Stimulated activated CD8-positive, alpha-beta memory T cell treated with anti-CD3 and anti-CD28 coated beads, Interleukin-12 subunit alpha, Interleukin-12 subunit beta, amount 100 ng/mL, for 24 hours (primary cell): ENCODE measurements at regions not wholly inside any gene's neighbourhood (a gene's known extent, or its start where the extent isn't known, plus 50 kb on each side); places are given as distances from the start of the nearest gene placed in this dataset.
"Not testable (repeated sequence)": the region's sequence is repeated elsewhere in the genome, so short reads cannot be mapped to it uniquely, and the experiment has no call there.

Source experiments
- DNase-seq: peaks from one replicate; pipeline ENCODE4 v3.0.0-alpha.2; 2020; ENCODE audit errors: extremely low read depth

DNA sequence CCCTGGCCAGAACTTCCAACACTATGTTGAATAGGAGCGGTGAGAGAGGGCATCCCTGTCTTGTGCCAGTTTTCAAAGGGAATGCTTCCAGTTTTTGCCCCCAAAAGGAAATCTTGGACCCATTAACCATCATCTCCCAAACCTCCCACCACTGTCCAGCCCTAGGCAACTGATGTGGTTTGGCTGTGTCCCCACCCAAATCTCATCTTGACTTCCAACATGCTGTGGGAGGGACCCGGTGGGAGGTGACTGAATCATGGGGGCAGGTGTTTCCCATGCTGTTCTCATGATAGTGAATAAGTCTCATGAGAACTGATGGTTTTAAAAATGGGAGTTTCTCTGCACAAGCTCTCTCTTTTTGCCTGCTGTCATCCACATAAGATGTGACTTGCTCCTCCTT, 119.1 kb upstream of the RMDN2 start:
- DNase-seq = not testable (repeated sequence)

DNA sequence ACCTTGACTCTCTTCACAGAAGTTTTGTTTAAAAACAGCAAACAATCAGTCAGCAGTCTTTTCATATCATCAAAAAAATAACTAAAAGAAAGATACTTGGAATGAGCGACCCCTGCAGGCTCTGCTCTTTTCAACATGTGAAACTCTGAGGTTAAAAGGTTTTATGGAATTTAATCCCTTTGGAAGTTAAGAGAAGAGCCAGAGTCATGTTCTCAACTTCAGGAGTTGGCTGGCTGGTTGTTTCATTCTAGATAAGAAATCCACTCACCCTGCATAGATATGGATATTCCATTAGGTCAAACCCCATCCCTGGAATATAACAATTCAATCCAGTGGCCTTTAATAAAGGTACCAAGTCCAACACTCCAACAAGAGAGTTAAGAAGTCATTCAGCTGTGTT, 115.6 kb upstream of the RMDN2 start:
- DNase-seq = no peak

DNA sequence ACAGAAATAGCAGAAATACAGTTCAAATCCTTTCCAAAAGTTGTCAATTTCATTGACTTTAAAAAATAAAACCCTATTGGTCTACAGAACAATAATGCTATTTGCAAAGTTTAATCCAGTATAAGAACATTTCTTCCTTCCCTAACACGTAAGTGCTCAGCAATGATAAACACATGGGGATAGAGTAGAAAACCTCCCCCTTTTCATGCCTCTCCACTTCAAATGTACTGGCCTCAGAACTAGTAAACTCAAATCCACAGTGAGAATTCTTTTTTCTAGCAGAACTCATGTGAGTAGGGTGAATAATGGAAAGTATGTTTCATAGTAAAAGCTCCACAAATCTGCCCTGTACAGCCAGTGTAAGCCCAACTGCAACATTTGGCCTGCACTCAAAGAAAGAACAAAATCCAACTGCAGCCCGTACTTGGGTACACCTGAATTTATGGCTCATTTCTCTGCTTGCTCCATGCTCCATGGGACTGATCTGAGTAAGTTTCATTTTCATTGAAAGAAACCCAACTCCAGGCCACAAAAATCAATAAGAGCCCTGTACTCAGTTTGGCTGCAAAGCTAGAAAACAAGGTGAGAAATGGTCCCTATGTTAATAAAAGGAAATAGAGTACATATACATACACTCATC, 115.0 kb upstream of the RMDN2 start:
- no peak for DNase-seq

DNA sequence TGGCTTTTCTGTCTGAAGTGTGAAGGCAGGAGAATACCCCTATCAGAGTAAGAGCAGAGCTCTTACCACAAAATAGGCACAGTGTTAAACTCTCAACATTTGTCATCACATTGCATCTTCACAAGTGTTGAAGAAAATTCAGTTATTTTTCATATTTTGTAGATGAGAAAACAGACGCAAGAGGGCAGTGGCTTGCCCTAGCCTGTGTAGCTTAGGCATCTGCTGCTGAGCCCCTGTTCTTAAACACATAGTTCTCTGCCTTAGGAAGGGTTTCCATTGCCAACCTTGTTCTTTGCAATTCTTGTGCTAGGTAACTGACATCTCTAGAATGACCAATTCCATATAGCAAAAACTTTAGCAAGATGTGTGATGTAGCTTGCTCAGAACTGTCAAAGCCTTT, 112.7 kb upstream of the RMDN2 start:
- no peak for DNase-seq

DNA sequence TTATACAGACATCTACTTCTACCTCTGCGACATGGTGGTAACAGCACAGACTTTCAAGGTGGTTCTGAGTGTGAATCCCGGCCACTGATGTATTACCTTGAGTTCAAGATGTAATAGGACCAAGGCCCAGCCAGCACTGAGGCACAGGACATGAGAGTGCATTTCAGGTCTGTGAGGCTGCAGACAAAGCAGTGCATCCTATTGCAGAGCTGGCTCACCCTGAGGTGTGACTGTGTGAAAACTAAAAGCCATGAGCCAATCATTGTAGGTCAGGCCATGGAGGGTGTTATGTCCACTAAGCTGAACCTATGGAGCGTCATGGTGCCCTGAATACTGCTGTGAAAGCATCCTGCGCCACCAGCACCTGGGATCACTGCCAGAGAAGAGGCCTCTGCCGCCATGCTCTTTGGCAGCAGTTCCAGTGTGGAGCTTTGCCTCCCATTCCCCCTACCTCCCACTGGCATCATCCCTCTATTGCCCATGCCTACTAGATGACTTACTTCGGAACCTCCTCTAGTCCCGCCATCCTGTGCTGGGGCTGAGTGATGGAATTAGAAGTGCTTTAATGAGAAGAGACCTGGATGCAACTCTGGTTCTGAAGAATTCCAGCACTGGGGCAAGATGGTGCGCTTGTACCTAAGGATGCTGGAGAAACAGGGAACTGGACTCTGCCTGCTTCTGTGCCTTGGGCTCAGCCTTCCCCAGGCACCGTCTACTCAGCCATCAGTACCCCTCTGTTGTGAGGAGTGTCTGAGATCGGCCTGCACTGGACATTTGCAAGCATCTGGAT, 112.0 kb upstream of the RMDN2 start:
- no peak for DNase-seq

DNA sequence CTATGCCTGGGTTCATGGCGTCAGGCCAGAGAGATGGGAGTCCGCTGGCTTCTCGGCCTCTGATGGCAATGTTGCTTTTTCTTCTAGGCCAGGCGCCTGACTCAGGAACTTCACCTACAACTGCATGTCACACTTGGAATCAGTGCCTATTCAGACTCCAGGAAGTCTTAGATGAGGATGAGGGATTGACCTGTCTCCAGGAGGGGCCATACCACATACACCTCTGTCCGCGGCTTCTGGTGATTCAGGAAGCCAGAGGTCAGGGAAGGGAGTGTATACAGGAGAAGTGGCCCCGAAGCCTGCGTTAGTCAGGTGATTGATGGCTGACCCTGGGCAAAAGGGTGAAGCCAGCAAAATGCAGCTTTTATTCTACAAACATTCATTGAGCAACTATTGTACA, 109.1 kb upstream of the RMDN2 start:
- no peak for DNase-seq

DNA sequence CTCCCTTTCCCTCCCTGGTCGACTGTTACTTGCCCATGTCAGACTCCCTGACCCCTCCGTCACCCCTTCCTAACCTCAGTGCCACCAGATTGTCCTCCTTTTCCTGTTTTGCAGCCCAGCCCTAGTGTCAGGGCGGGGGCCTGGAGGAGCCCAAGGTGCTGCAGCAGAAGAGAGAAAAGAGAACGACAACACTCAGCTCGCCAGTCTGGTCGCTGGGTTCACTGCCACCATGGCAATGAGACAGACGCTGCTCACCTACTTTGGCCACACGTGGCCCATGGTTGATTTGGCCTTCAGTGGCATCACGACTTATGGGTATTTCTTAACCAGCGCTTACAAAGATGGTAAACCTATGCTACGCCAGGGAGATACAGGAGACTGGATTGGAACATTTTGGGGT, 108.4 kb upstream of the RMDN2 start:
- DNase-seq = no peak

DNA sequence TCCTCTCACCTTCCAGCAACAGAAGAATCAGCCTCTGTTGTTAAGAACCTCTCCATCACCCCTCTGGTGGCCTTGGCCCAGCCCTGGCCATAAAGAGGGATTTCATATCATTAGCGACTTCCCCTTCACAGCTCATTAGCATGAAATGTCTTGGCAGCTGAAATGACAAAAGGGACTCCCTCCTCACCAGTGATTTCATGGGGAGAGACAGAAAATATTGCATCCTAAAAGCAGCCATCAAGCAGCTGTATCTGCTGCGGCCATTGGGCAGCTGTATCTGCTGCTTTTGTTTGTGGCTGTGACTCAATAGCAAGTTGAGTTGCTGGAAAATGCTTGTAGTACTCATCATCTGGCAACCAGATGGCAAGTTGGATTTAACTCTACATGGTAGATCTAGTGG, 105.9 kb upstream of the RMDN2 start:
- DNase-seq = no peak

DNA sequence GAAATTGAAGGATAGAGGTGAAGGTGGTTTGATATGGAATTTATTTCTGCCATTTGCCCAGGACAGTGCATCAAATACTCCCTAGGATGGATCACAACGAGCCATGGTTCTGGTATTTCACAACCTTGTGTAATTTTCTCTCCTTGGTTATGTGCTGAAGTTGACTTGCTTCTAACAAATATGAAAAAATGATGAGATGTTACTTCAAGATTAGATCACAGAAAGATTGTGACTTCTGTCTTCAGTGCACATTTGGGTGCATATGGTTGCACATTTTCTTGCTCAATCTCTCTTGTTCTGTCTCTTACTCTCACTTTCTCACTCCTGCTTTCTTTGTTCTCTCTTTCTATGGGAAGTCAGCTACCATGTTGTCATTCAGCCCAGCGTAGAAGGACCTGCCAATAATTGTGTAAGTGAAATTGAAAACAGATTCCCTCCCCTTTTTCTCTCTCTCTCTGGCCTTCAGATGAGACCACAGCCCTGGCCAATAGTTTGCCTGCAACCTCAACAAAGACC, 104.6 kb upstream of the RMDN2 start:
- no peak for DNase-seq

DNA sequence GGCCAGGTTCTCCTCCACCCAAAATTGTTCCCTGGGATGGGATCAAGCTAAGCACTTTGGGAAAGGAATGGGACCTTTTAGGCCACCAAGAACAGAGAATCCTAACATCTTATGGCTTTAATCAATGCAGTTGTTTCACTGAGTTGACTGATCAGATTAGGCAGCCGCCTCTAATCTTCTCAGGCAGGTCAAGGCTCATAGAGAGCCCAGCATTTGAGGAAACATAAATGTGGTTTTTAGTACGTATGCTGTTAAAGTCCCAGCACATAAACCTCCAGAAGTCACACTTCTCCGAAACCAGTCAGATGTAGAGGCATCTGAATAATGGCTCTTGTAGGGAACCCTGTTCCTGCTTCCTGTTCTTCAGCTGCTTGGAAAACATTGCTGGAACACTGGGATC, 99.5 kb upstream of the RMDN2 start:
- DNase-seq = no peak

DNA sequence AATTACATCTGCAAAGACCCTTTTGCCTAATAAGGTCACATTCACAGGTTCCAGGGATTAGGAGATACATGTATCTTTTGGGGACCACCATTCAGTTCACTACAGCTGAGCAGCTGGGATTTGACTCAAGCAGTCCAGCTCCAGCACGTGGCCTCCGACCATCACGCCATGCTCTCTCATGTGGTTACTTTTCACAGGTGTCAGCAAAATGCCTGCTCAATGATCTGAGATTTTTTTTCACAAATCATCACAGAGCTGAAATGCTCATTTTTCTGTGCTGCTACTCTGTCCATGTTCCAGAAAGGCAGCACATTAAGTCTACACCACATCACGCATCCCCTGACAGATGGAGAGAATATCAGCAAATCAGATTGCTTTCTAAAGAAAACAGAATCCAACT, 98.5 kb upstream of the RMDN2 start:
- DNase-seq = no peak

DNA sequence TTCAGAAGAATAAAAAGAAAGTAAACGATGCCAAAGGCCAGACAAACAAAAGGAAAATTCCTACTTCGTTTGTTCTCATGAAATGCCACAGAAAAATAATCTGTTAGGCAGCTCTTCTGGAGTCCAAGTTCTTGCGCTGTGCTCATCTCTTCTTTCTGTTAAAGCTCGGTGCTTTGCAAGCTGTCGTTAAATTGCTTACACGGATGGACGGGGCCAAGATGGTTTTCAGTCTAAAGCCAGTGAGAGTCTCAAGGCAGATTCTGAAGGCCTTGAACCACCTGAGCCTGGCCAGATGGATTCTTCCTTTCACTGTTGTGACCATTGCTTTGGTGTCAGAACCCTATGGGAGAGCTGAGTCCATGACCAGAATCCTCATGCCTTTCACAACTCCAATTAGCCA, 97.6 kb upstream of the RMDN2 start:
- DNase-seq = no peak

DNA sequence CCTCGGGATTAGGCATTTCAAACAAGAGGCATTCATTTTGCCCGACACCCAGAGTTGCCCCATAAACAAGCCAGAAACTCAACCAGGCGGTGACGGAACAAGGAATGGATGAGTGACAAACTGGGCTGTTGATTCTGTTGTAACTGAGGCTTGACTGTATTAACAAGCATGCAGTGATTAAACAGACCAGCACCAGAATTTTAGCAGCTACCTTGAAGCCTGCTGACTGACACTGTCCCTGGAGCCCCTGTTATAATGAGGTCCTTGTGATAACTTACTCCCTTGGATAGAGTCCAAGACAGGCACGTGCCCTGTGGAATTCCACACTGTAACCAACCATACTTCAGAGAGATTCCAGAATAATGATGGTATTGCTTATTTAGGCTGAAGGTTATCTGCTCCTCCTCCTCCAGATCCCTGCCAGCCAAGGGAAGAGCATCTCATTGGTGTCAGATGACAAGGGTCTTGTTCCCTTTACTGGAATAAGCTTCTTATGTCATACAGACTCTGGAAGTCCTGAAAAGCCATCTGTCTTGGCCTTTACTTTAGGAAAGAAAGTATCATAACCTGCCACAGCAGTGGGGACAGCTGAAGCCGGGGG, 97.1 kb upstream of the RMDN2 start:
- DNase-seq = no peak

DNA sequence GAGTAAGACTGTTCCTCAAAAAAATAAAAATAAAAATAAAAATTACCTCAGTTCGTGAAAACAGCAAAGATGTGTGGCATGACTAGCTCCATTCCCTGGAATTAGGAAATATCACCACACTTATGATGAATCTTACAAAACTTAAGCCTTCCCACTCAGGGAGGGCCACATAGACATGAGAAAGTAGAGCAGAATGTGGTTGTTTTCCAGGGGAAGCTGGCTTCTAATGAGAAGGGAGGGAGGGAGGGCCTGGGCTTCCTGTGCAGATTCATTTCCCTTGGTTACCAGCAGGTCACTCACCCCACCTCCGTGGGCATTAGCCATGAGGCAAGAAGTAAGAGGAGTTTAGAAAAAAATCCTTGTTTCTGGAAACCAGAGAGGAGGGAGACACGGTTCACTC, 95.9 kb upstream of the RMDN2 start:
- no peak for DNase-seq

DNA sequence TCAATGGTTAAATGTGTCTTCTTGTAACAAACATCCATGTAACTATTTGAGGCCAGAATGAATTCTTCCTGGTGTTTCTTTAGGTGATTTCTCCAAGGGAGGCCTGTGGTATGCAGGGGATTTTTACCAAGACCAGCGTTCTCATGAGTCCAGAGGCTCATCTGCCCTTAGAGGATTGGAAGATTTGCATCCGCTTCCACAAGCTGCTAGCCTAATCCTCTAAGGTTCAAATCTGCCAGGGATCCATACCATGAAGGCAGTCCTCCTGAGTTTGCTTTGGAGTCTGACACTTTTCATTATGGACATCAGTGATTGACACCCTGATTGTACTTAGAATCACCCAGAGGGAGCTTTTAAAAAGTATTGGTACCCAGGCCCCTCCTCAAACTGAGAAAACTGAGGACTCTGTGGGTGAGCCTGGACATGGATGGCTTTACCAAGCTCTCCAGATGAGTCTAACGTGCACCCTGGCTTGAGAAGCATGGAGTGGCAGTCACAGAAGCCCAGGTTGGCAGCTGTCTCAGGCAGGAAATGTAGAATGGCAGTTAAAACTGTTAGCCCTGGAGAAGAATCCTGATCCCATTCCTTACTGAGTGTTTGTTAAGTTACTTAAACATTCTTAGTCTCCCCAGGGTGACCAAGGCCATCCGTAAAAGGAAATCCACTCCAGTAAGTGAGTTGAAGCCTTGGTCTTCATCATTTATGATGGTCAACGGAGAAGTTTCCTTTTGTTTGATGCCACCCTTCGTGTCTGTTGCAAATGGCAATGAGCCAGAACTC, 95.3 kb upstream of the RMDN2 start:
- DNase-seq = no peak

DNA sequence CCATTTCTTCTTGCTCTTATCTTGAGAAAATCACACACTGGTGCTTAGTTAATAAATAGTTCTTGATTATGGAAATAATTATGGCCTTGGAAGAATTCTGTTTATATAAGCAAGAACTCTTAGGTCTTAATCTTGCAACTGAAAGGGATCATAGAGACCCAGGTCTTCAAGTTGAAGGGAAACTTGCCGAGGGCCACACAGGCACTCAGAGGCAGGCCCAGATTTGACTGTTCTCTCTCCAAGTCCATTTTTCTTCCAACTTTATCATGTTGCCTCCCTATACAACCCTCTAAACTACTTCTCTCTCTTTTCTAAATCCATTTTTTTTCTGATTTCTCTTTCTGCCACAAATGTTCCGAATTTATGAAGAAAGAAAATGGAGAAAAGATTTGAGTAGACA, 94.5 kb upstream of the RMDN2 start:
- DNase-seq = no peak

DNA sequence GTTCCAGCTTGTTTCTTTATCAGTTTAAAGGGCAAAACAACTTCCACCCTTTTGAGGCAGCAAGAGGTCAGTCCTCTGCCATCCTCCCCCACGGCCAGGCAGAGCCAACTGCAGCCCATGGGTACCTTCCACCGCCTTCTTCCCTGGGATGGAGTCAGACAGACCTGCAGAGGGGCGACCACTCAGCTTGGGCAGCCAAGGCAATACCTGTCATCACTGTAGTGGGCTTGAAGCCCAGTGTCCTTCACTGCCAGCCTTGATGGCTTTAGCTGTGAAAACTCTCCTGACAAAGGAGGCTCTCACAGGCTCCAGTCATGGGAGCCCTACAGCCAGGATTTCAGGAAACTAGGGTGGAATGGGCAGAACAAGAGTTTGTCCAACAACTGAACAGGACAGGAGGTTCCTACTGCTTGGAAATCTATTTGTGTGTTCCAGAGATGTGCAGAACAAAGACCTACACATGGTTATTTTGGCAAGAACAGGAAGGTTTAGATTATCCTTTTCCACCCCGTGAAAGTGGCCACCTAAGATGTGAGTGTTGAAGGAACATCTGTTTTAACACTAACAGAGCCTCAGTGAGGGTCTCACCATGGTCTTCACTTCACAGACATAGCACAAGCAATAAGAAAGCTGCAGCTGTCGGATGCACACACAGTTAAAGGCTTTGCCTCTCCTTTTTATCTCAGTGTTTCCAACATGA, 93.9 kb upstream of the RMDN2 start:
- DNase-seq = no peak

DNA sequence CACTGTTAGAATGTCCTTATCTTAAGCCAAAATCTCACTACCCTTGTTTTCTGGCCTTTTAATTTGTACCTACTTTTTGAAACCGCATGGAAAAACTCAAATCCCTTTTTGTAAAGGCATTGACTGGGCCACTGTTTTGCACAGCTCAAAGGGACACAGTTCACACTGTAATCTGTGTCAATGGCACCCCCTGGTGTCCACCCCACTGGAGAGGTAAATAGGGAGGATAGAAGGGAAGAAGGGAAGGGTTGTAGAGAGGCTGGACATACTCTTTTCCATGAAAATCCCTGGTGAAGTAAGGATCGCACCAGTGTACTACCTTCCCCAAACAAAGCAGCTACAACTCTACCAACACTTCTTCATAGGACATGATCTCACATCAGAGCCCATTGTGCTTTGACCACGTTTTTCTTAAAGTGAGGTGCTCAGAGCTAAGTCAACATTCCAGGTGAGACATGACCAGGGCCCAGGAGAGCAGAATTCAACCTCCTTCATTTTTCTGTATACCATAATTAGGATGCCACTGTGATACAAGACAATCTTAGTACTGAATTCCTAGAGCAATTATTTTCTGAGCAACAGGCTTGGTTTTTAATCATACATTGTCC, 92.4 kb upstream of the RMDN2 start:
- peak; percentile 47 for DNase-seq

DNA sequence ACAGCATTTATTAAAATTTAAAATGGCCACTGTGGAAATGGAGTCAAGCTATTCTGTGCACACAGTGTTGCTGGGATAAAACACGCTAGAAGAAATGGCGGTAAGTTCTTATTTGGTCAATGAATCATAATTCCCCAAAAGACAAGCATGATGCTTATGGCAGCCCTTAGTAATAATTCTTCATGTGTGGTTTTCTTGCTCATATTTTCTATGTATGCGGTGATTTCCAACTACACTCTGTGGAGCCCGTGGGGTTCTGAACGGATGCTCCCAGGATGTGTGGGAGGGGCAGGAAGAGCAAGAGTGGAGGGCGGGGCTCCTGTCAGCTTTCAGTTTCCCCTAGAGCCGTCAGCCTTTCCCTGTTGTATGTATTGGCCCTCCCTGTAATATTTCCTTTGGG, 91.7 kb upstream of the RMDN2 start:
- DNase-seq = no peak

DNA sequence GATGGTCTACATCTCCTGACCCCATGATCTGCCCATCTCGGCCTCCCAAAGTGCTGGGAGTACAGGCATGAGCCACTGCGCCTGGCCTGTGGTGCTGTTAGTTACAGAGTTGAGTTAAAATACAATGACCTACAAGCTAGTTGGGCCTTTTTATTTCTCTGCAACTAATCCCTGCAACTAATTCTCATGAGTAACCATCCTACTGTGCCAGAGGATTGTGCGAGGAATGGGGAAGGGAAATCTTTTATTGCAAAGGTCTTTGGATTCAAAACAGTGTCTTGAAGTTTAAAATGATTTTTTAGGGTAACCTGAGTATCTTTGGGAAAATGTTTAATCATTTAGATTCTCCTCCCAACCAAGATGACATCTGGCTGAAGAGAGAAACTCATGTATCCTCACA, 88.8 kb upstream of the RMDN2 start:
- no peak for DNase-seq

DNA sequence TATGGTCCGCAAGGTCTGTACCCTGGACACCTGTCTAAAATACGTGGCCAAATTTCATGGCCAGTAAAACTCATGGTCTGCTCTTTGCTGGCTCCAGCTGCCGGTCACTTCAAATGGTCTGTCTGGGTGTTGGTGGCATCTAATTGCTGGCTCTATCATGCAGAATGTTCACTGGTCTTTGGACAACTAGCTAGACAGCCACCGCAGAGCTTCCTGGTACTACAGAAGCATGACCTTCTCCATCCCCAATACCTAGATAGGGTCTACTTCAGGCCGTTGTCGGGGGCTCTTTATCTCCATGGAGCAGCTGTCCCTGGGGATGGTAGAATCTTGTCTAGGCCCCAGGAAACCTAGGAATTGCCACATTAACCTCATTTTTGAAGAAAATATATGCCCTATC, 88.4 kb upstream of the RMDN2 start:
- no peak for DNase-seq
